ENCODE measurements at regions not wholly inside any gene's neighbourhood (a gene's known extent, or its start where the extent isn't known, plus 50 kb on each side); places are given as distances from the start of the nearest gene placed in this dataset.

DNA sequence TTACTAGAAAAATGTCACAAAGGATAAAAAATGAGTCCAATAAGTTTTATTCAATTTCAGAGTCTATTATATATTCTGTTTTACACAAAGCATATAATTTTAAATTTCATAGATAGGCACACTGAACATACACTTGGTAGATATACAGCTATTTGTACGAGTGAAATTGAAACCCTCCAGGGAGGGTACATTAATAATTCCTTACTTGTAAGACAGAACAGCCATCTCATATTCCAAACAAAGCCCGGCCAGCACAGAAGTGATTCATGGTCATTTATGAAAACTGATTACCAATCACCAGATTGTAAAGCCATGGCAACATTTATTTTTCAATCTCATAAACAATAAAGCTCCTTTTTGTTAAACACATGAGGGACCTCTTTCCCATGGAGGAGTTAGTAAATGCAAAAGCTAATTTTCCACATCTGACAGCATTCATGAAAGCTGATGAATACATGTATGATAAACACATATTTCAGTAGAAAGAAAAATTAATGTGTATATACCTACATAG lies 190.6 kb downstream of the TDRD15 start (continued):
- TF ChIP-seq ZBTB10 (tag by site-specific recombination; IDR thresholded peaks at IDR 0.05) = no peak

GRCh38 chr2:21317131-21317530 lies 193.4 kb downstream of the TDRD15 start:
- H3K36me3 ChIP-seq (ENCODE audit: control insufficient read depth in 2 of 2, insufficient read depth in 1 of 2, low read length in 2 of 2) = no peaks in the 10 kb centered on the region
- H3K4me1 ChIP-seq (ENCODE audit: control insufficient read depth, insufficient read depth, low read length) = no peaks in the 10 kb centered on the region
- ChIA-PET POLR2A (no interaction called here), CTCF (interaction anchor here (0.5 to 3.5 kb wide), 55 partner anchors 8 to 814 kb away, joined by 3 to 31 read pairs (median 4); partner anchors contain the start of gene APOB)
- no peak for TF ChIP-seq ZNF837 (tag by site-specific recombination; IDR thresholded peaks at IDR 0.05)
- TF ChIP-seq SCRT2 (tag by site-specific recombination; IDR thresholded peaks at IDR 0.05) = peak; percentile 40
- peak; percentile 54 for TF ChIP-seq ZNF654 (tag by site-specific recombination; IDR thresholded peaks at IDR 0.05; ENCODE audit: low read depth)
- no peak for TF ChIP-seq ZBTB11 (tag by site-specific recombination; conservative IDR thresholded peaks at IDR 0.05; ENCODE audit: low read depth)
- H3K4me3 ChIP-seq (ENCODE audit: low read depth, low read length) = no peak overlapping the region
- no peaks in the 10 kb centered on the region for H3K9me3 ChIP-seq (ENCODE audit: control insufficient read depth, insufficient read depth, low read depth, low read length)
- H3K27ac ChIP-seq (ENCODE audit: extremely low read depth, low read depth, low read length) = no peak overlapping the region

DNA sequence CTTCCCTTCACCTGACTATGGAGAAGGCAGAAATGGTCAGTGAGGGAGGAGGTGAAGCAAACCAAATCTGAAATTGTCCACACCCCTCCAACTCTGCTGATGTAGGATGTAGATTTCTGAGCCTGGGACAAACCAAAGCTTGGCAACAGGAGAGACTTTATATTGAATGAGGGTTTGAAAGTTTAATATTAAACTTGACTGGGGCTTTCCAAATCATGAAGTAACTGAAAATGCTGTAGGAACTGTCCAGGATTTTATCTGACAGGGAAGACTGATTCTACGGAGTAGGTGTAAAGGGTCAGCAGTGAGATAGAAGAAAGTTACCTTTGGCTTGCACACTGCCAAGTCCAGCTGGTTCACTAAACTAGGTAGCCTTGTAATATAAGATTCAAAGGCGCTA lies 194.5 kb downstream of the TDRD15 start:
- ChIA-PET POLR2A (no interaction called here), CTCF (interaction anchor here (0.6 to 3.5 kb wide), 11 partner anchors 10 to 280 kb away, joined by 3 to 31 read pairs (median 7); no protein-coding TSS in a partner anchor)
- H3K9me3 ChIP-seq (ENCODE audit: control insufficient read depth, insufficient read depth, low read depth, low read length) = no peaks in the 10 kb centered on the region

More for the DNA sequence above, 194.5 kb downstream of the TDRD15 start:
- H3K4me1 ChIP-seq (ENCODE audit: control insufficient read depth, insufficient read depth, low read length) = no peaks in the 10 kb centered on the region
- no peak overlapping the region for H3K4me3 ChIP-seq (ENCODE audit: low read depth, low read length)
- no peak overlapping the region for H3K27ac ChIP-seq (ENCODE audit: extremely low read depth, low read depth, low read length)
- TF ChIP-seq ZNF677 (tag by site-specific recombination; IDR thresholded peaks at IDR 0.05) (no peak), REPIN1 (tag by site-specific recombination; IDR thresholded peaks at IDR 0.05; ENCODE audit: low read depth) (no peak), ZBTB10 (tag by site-specific recombination; IDR thresholded peaks at IDR 0.05) (no peak), MYNN (tag by site-specific recombination; IDR thresholded peaks at IDR 0.05; ENCODE audit: borderline replicate concordance) (no peak)
- no peaks in the 10 kb centered on the region for H3K36me3 ChIP-seq (ENCODE audit: control insufficient read depth in 2 of 2, insufficient read depth in 1 of 2, low read length in 2 of 2)

Measured in HEK293 (cell line).